Keratinocyte (primary cell): ENCODE measurements at regions not wholly inside any gene's neighbourhood (a gene's known extent, or its start where the extent isn't known, plus 50 kb on each side); places are given as distances from the start of the nearest gene placed in this dataset.

Source experiments
- DNase-seq: peaks from one replicate; pipeline ENCODE4 v3.0.0-alpha.2; 2011; ENCODE audit warnings: low read depth, missing footprints, low spot score
- FAIRE-seq: peaks from 2 replicates; lab custom pipeline; 2011; peaks lifted over from hg19 to GRCh38; lab: Jason Lieb, UNC
- H2AFZ ChIP-seq: 2 replicates; pipeline ENCODE4 v1.6.0; 2012; ENCODE audit warnings: low read length, control low read depth, inconsistent platforms; ENCODE audit not compliant: control insufficient read depth
- H3K27ac ChIP-seq: 2 replicates; pipeline ENCODE4 v1.5.1; 2011; ENCODE audit warnings: low read length; ENCODE audit not compliant: control insufficient read depth, insufficient read depth
- H3K27me3 ChIP-seq: 3 replicates; pipeline ENCODE4 v1.6.0; 2011; ENCODE audit warnings: low read length; ENCODE audit not compliant: control insufficient read depth, insufficient read depth; ENCODE audit errors: extremely low read depth
- H3K36me3 ChIP-seq, 2 experiments: 2 replicates in 1 of 2; 3 replicates in 1 of 2; pipeline ENCODE4 v1.5.1; 2011; ENCODE audit warnings: low read length in 2 of 2, mild to moderate bottlenecking in 1 of 2; ENCODE audit not compliant: control insufficient read depth in 2 of 2, insufficient read depth in 2 of 2; ENCODE audit errors: extremely low read depth in 1 of 2
- H3K4me1 ChIP-seq: 3 replicates; pipeline ENCODE4 v1.5.1; 2011; ENCODE audit warnings: low read length; ENCODE audit not compliant: control insufficient read depth, insufficient read depth; ENCODE audit errors: extremely low read depth
- H3K4me2 ChIP-seq: 3 replicates; pipeline ENCODE4 v1.6.0; 2011; ENCODE audit warnings: low read depth, low read length; ENCODE audit not compliant: control insufficient read depth, insufficient read depth; ENCODE audit errors: extremely low read depth
- H3K4me3 ChIP-seq, 3 experiments: fragments of 200-600 bp in 1 of 3; sonication (generic) in 1 of 3; 2 replicates in 2 of 3; 3 replicates in 1 of 3; pipeline ENCODE4 v1.5.1; 2011 to 2016; ENCODE audit warnings: low read length in 3 of 3, mild to moderate bottlenecking in 3 of 3, control low read depth in 2 of 3, inconsistent platforms in 1 of 3, low read depth in 1 of 3, mixed read lengths in 1 of 3, mixed run types in 1 of 3, moderate library complexity in 1 of 3; ENCODE audit not compliant: control insufficient read depth in 2 of 3, insufficient read depth in 2 of 3; ENCODE audit errors: extremely low read depth in 1 of 3
- H3K79me2 ChIP-seq: 2 replicates; pipeline ENCODE4 v1.6.0; 2012; ENCODE audit warnings: low read length; ENCODE audit not compliant: control insufficient read depth, insufficient read depth
- H3K9ac ChIP-seq: 3 replicates; pipeline ENCODE4 v1.6.0; 2011; ENCODE audit warnings: low read length; ENCODE audit not compliant: control insufficient read depth, insufficient read depth; ENCODE audit errors: extremely low read depth
- H3K9me1 ChIP-seq: 3 replicates; pipeline ENCODE4 v1.6.0; 2011; ENCODE audit warnings: low read length; ENCODE audit not compliant: control insufficient read depth, insufficient read depth; ENCODE audit errors: extremely low read depth
- H3K9me3 ChIP-seq: 2 replicates; pipeline ENCODE4 v1.5.1; 2012; ENCODE audit warnings: low read depth, low read length; ENCODE audit not compliant: control insufficient read depth
- H4K20me1 ChIP-seq: 3 replicates; pipeline ENCODE4 v1.6.0; 2011; ENCODE audit warnings: low read length; ENCODE audit not compliant: control insufficient read depth, insufficient read depth; ENCODE audit errors: extremely low read depth
- CTCF ChIP-seq, 3 experiments: IDR thresholded peaks in 1 of 3; conservative IDR thresholded peaks in 1 of 3; optimal IDR thresholded peaks in 1 of 3; 2 replicates in 2 of 3; 3 replicates in 1 of 3; pipeline versions ENCODE3 to v1.5.1; 2011; ENCODE audit warnings: low read length in 3 of 3, mild to moderate bottlenecking in 3 of 3, moderate library complexity in 2 of 3, control low read depth in 1 of 3, inconsistent platforms in 1 of 3; ENCODE audit not compliant: insufficient read depth in 2 of 3; ENCODE audit errors: extremely low read depth in 1 of 3
- EZH2 ChIP-seq: IDR thresholded peaks from one replicate; pipeline ENCODE4 v1.6.1; 2012; ENCODE audit warnings: inconsistent platforms, mild to moderate bottlenecking, low read length, moderate library complexity
- dilution Hi-C: fragments of 300-500 bp; cut with MboI; formaldehyde crosslinking; loops from one replicate; pipeline ENCODE4 v1.7.0; 2020; ENCODE audit warnings: low sequenced_read_pairs; ENCODE audit not compliant: extremely low pct_ligation_motif_present

GRCh38 chr1:194990483-194990882, 1617.8 kb downstream of the KCNT2 start:
- no peak overlapping the region for H3K9ac ChIP-seq
- no peaks in the 10 kb centered on the region for H3K36me3 ChIP-seq
- DNase-seq = no peak
- H3K9me1 ChIP-seq = no peaks in the 10 kb centered on the region
- H4K20me1 ChIP-seq = no peaks in the 10 kb centered on the region
- TF ChIP-seq EZH2 = no peak
- TF ChIP-seq CTCF (optimal IDR thresholded peaks at IDR 0.05 in 1 of 3, IDR thresholded peaks at IDR 0.05 in 1 of 3, conservative IDR thresholded peaks at IDR 0.05 in 1 of 3; ENCODE audit: extremely low read depth in 1 of 3, insufficient read depth in 2 of 3, low read length in 3 of 3) = no peak
- no peak overlapping the region for H3K27ac ChIP-seq
- H3K27me3 ChIP-seq = no peaks in the 10 kb centered on the region
- no peak overlapping the region for H3K4me3 ChIP-seq
- FAIRE-seq = no peak
- no peak overlapping the region for H3K4me2 ChIP-seq
- no peaks in the 10 kb centered on the region for H3K79me2 ChIP-seq
- dilution Hi-C loops = no loop called here
- H3K9me3 ChIP-seq = no peaks in the 10 kb centered on the region
- H2AFZ ChIP-seq = no peak overlapping the region
- H3K4me1 ChIP-seq = no peaks in the 10 kb centered on the region

GRCh38 chr1:194975913-194976312, 1632.3 kb downstream of the KCNT2 start:
- no peak overlapping the region for H3K4me3 ChIP-seq
- H3K4me1 ChIP-seq = no peaks in the 10 kb centered on the region
- no peaks in the 10 kb centered on the region for H3K36me3 ChIP-seq
- H3K4me2 ChIP-seq = no peak overlapping the region
- H3K9ac ChIP-seq = no peak overlapping the region
- DNase-seq (no peak), FAIRE-seq (no peak)
- no peak for TF ChIP-seq CTCF (optimal IDR thresholded peaks at IDR 0.05 in 1 of 3, IDR thresholded peaks at IDR 0.05 in 1 of 3, conservative IDR thresholded peaks at IDR 0.05 in 1 of 3; ENCODE audit: extremely low read depth in 1 of 3, insufficient read depth in 2 of 3, low read length in 3 of 3)
- TF ChIP-seq EZH2 = no peak
- no peaks in the 10 kb centered on the region for H4K20me1 ChIP-seq
- H3K27me3 ChIP-seq = no peaks in the 10 kb centered on the region
- no peak overlapping the region for H2AFZ ChIP-seq
- H3K9me1 ChIP-seq = no peaks in the 10 kb centered on the region
- H3K79me2 ChIP-seq = no peaks in the 10 kb centered on the region
- dilution Hi-C loops = no loop called here
- H3K27ac ChIP-seq = no peak overlapping the region
- no peaks in the 10 kb centered on the region for H3K9me3 ChIP-seq
